ENCODE measurements at regions not wholly inside any gene's neighbourhood (a gene's known extent, or its start where the extent isn't known, plus 50 kb on each side); places are given as distances from the start of the nearest gene placed in this dataset.
A peak's percentile ranks its signal among the peaks of the same experiment; 100 is the strongest.
"Not testable (repeated sequence)": the region's sequence is repeated elsewhere in the genome, so short reads cannot be mapped to it uniquely, and the experiment has no call there.

- no peak overlapping the region for H3K27ac Mint-ChIP-seq
- H3K27me3 Mint-ChIP-seq = peaks cover 7 to 10% of the 10 kb centered on the region in 2 donors
- Histone ChIP-seq H3K4me1 (ENCODE audit: control insufficient read depth in 1 of 2, extremely low read depth in 1 of 2, insufficient read depth in 2 of 2, low read length in 2 of 2) (no peaks in the 10 kb centered on the region), H3K27ac (ENCODE audit: low read length) (no peak overlapping the region), H3K36me3 (ENCODE audit: control insufficient read depth in 2 of 2, extremely low read depth in 1 of 2, insufficient read depth in 1 of 2, low read length in 1 of 2) (no peaks in the 10 kb centered on the region), H3K9me3 (no peaks in the 10 kb centered on the region), H3K27me3 (replicated peaks in 1 of 2; ENCODE audit: control insufficient read depth in 2 of 2, extremely low read depth in 1 of 2, insufficient read depth in 2 of 2, low read length in 1 of 2) (no peaks in the 10 kb centered on the region), H3K4me3 (ENCODE audit: control insufficient read depth in 1 of 2, extremely low read depth in 1 of 2, low read length in 1 of 2) (no peak overlapping the region)
- ATAC-seq (replicated peaks in 1 of 4) = no peak
- H3K36me3 Mint-ChIP-seq = no peaks in the 10 kb centered on the region
- no peaks in the 10 kb centered on the region for H3K9me3 Mint-ChIP-seq
- WGBS (ENCODE audit: insufficient coverage) = 60% methylated on average over 1 of the region's 2 CpGs
- ChIA-PET POLR2A (no interaction called here), CTCF (no interaction called here)
- H3K4me1 Mint-ChIP-seq = no peaks in the 10 kb centered on the region
- no peak overlapping the region for H3K4me3 Mint-ChIP-seq
- DNase-seq = peak in 2 of 35 experiments; percentile 1 to 16
Observed at GRCh38 chr5:96483878-96484277, 50.8 kb upstream of the PCSK1 start.

- Histone ChIP-seq H3K4me3 (ENCODE audit: control insufficient read depth in 1 of 2, extremely low read depth in 1 of 2, low read length in 1 of 2) (no peak overlapping the region), H3K4me1 (ENCODE audit: control insufficient read depth in 1 of 2, extremely low read depth in 1 of 2, insufficient read depth in 2 of 2, low read length in 2 of 2) (no peaks in the 10 kb centered on the region), H3K27ac (ENCODE audit: low read length) (no peak overlapping the region), H3K9me3 (no peaks in the 10 kb centered on the region), H3K36me3 (ENCODE audit: control insufficient read depth in 2 of 2, extremely low read depth in 1 of 2, insufficient read depth in 1 of 2, low read length in 1 of 2) (no peaks in the 10 kb centered on the region), H3K27me3 (replicated peaks in 1 of 2; ENCODE audit: control insufficient read depth in 2 of 2, extremely low read depth in 1 of 2, insufficient read depth in 2 of 2, low read length in 1 of 2) (no peaks in the 10 kb centered on the region)
- Mint-ChIP-seq H3K27me3 (peaks cover 7 to 22% of the 10 kb centered on the region in 2 donors), H3K27ac (no peak overlapping the region), H3K4me3 (no peak overlapping the region), H3K4me1 (no peaks in the 10 kb centered on the region), H3K9me3 (no peaks in the 10 kb centered on the region), H3K36me3 (no peaks in the 10 kb centered on the region)
- no peak for DNase-seq
- no peak for ATAC-seq (replicated peaks in 1 of 4)
- ChIA-PET CTCF (no interaction called here), POLR2A (no interaction called here)
- no CpG with 5 or more reads among the region's 1 CpG for WGBS (ENCODE audit: insufficient coverage)
Observed at GRCh38 chr5:96487859-96488258, 54.8 kb upstream of the PCSK1 start.

GRCh38 chr5:96489532-96489931 lies 56.5 kb upstream of the PCSK1 start:
- WGBS (ENCODE audit: insufficient coverage) = no CpG with 5 or more reads among the region's 2 CpGs
- Mint-ChIP-seq H3K36me3 (no peaks in the 10 kb centered on the region), H3K4me3 (no peak overlapping the region), H3K27me3 (peaks cover 7 to 21% of the 10 kb centered on the region in 2 donors), H3K27ac (no peak overlapping the region), H3K9me3 (peaks cover 0 to 5% (median 0%) of the 10 kb centered on the region in 3 donors), H3K4me1 (no peaks in the 10 kb centered on the region)
- H3K27me3 ChIP-seq (replicated peaks in 1 of 2; ENCODE audit: control insufficient read depth in 2 of 2, extremely low read depth in 1 of 2, insufficient read depth in 2 of 2, low read length in 1 of 2) = peaks cover 0 to 2% of the 10 kb centered on the region in 2 experiments
- no peak for ATAC-seq (replicated peaks in 1 of 4)
- H3K4me1 ChIP-seq (ENCODE audit: control insufficient read depth in 1 of 2, extremely low read depth in 1 of 2, insufficient read depth in 2 of 2, low read length in 2 of 2) = no peaks in the 10 kb centered on the region
- ChIA-PET CTCF (no interaction called here), POLR2A (no interaction called here)
- H3K9me3 ChIP-seq = no peaks in the 10 kb centered on the region
- no peak overlapping the region for H3K27ac ChIP-seq (ENCODE audit: low read length)
- no peak for DNase-seq
- H3K4me3 ChIP-seq (ENCODE audit: control insufficient read depth in 1 of 2, extremely low read depth in 1 of 2, low read length in 1 of 2) = no peak overlapping the region
- H3K36me3 ChIP-seq (ENCODE audit: control insufficient read depth in 2 of 2, extremely low read depth in 1 of 2, insufficient read depth in 1 of 2, low read length in 1 of 2) = no peaks in the 10 kb centered on the region

- Mint-ChIP-seq H3K27ac (no peak overlapping the region), H3K27me3 (peaks cover 3 to 12% of the 10 kb centered on the region in 2 donors), H3K36me3 (no peaks in the 10 kb centered on the region), H3K4me1 (no peaks in the 10 kb centered on the region), H3K9me3 (peaks cover 0 to 12% (median 0%) of the 10 kb centered on the region in 3 donors), H3K4me3 (no peak overlapping the region)
- Histone ChIP-seq H3K27ac (ENCODE audit: low read length) (no peak overlapping the region), H3K4me3 (ENCODE audit: control insufficient read depth in 1 of 2, extremely low read depth in 1 of 2, low read length in 1 of 2) (no peak overlapping the region), H3K27me3 (replicated peaks in 1 of 2; ENCODE audit: control insufficient read depth in 2 of 2, extremely low read depth in 1 of 2, insufficient read depth in 2 of 2, low read length in 1 of 2) (peaks cover 0 to 2% of the 10 kb centered on the region in 2 experiments), H3K9me3 (no peaks in the 10 kb centered on the region), H3K36me3 (ENCODE audit: control insufficient read depth in 2 of 2, extremely low read depth in 1 of 2, insufficient read depth in 1 of 2, low read length in 1 of 2) (no peaks in the 10 kb centered on the region), H3K4me1 (ENCODE audit: control insufficient read depth in 1 of 2, extremely low read depth in 1 of 2, insufficient read depth in 2 of 2, low read length in 2 of 2) (no peaks in the 10 kb centered on the region)
- DNase-seq (no peak), ATAC-seq (replicated peaks in 1 of 4) (no peak)
- no CpG with 5 or more reads among the region's 6 CpGs for WGBS (ENCODE audit: insufficient coverage)
- ChIA-PET CTCF (no interaction called here), POLR2A (no interaction called here)
Observed at GRCh38 chr5:96492459-96493047, 59.5 kb upstream of the PCSK1 start.

- ATAC-seq (replicated peaks in 1 of 4) (no peak), DNase-seq (no peak)
- ChIA-PET POLR2A (no interaction called here), CTCF (no interaction called here)
- Histone ChIP-seq H3K9me3 (no peaks in the 10 kb centered on the region), H3K4me3 (ENCODE audit: control insufficient read depth in 1 of 2, extremely low read depth in 1 of 2, low read length in 1 of 2) (no peak overlapping the region), H3K27me3 (replicated peaks in 1 of 2; ENCODE audit: control insufficient read depth in 2 of 2, extremely low read depth in 1 of 2, insufficient read depth in 2 of 2, low read length in 1 of 2) (peaks cover 0 to 2% of the 10 kb centered on the region in 2 experiments), H3K27ac (ENCODE audit: low read length) (no peak overlapping the region), H3K36me3 (ENCODE audit: control insufficient read depth in 2 of 2, extremely low read depth in 1 of 2, insufficient read depth in 1 of 2, low read length in 1 of 2) (no peaks in the 10 kb centered on the region), H3K4me1 (ENCODE audit: control insufficient read depth in 1 of 2, extremely low read depth in 1 of 2, insufficient read depth in 2 of 2, low read length in 2 of 2) (no peaks in the 10 kb centered on the region)
- WGBS (ENCODE audit: insufficient coverage) = 100% methylated on average over 1 of the region's 3 CpGs
- H3K27me3 Mint-ChIP-seq = peaks cover 2 to 12% of the 10 kb centered on the region in 2 donors
- no peaks in the 10 kb centered on the region for H3K36me3 Mint-ChIP-seq
- H3K27ac Mint-ChIP-seq = no peak overlapping the region
- no peaks in the 10 kb centered on the region for H3K4me1 Mint-ChIP-seq
- peaks cover 0 to 12% (median 0%) of the 10 kb centered on the region in 3 donors for H3K9me3 Mint-ChIP-seq
- H3K4me3 Mint-ChIP-seq = no peak overlapping the region
Observed at GRCh38 chr5:96493219-96493790, 60.3 kb upstream of the PCSK1 start.

GRCh38 chr5:96495412-96495811 lies 62.4 kb upstream of the PCSK1 start:
- H3K9me3 Mint-ChIP-seq = peaks cover 0 to 12% (median 0%) of the 10 kb centered on the region in 3 donors
- H3K4me3 ChIP-seq (ENCODE audit: control insufficient read depth in 1 of 2, extremely low read depth in 1 of 2, low read length in 1 of 2); H3K27me3 Mint-ChIP-seq; H3K27ac Mint-ChIP-seq; POLR2A ChIA-PET; H3K36me3 Mint-ChIP-seq; H3K4me1 Mint-ChIP-seq; H3K36me3 ChIP-seq (ENCODE audit: control insufficient read depth in 2 of 2, extremely low read depth in 1 of 2, insufficient read depth in 1 of 2, low read length in 1 of 2); H3K9me3 ChIP-seq; H3K27me3 ChIP-seq (replicated peaks in 1 of 2; ENCODE audit: control insufficient read depth in 2 of 2, extremely low read depth in 1 of 2, insufficient read depth in 2 of 2, low read length in 1 of 2); ATAC-seq (replicated peaks in 1 of 4); H3K27ac ChIP-seq (ENCODE audit: low read length); DNase-seq; H3K4me3 Mint-ChIP-seq; H3K4me1 ChIP-seq (ENCODE audit: control insufficient read depth in 1 of 2, extremely low read depth in 1 of 2, insufficient read depth in 2 of 2, low read length in 2 of 2); CTCF ChIA-PET: not testable (repeated sequence)
- WGBS (ENCODE audit: insufficient coverage) = no CpG with 5 or more reads among the region's 1 CpG

- H3K27me3 Mint-ChIP-seq; H3K9me3 ChIP-seq; H3K4me3 ChIP-seq (ENCODE audit: control insufficient read depth in 1 of 2, extremely low read depth in 1 of 2, low read length in 1 of 2); CTCF ChIA-PET; H3K4me1 Mint-ChIP-seq; H3K27me3 ChIP-seq (replicated peaks in 1 of 2; ENCODE audit: control insufficient read depth in 2 of 2, extremely low read depth in 1 of 2, insufficient read depth in 2 of 2, low read length in 1 of 2); H3K36me3 Mint-ChIP-seq; DNase-seq; H3K4me3 Mint-ChIP-seq; H3K36me3 ChIP-seq (ENCODE audit: control insufficient read depth in 2 of 2, extremely low read depth in 1 of 2, insufficient read depth in 1 of 2, low read length in 1 of 2); H3K27ac Mint-ChIP-seq; H3K4me1 ChIP-seq (ENCODE audit: control insufficient read depth in 1 of 2, extremely low read depth in 1 of 2, insufficient read depth in 2 of 2, low read length in 2 of 2); POLR2A ChIA-PET; ATAC-seq (replicated peaks in 1 of 4); H3K27ac ChIP-seq (ENCODE audit: low read length): not testable (repeated sequence)
- peaks cover 0 to 12% (median 0%) of the 10 kb centered on the region in 3 donors for H3K9me3 Mint-ChIP-seq
- no CpG with 5 or more reads among the region's 1 CpG for WGBS (ENCODE audit: insufficient coverage)
Observed at GRCh38 chr5:96497027-96497426, 64.0 kb upstream of the PCSK1 start.
